GM21423 (cell line): ENCODE measurements at regions not wholly inside any gene's neighbourhood (a gene's known extent, or its start where the extent isn't known, plus 50 kb on each side); places are given as distances from the start of the nearest gene placed in this dataset.

Experiments
- ATAC-seq: cut with Tn5 transposase; IDR thresholded peaks from one replicate; pipeline ENCODE4 v1.9.1; 2021; ENCODE audit warnings: mild to moderate bottlenecking, moderate library complexity; ENCODE audit not compliant: unreplicated experiment

DNA sequence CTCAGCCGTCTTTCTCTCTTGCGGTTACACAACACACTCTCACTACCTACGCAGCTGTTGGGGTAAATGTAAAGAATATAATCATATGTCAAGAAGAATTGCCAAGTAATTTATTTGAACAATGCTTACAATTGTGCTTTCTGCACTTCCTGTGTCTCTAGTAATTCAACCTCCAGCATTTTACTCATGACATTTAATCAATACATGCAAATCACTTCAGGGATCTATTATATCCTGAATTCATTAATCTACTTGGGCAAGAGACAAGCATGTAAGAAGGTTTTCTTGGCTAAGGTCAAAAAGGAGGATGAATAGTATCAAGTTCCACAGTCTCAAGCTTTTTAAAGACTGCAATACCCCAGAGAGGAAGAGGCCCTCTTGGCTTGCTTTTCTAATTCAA is 562.9 kb upstream of the ADARB2 start:
- no peak for ATAC-seq

DNA sequence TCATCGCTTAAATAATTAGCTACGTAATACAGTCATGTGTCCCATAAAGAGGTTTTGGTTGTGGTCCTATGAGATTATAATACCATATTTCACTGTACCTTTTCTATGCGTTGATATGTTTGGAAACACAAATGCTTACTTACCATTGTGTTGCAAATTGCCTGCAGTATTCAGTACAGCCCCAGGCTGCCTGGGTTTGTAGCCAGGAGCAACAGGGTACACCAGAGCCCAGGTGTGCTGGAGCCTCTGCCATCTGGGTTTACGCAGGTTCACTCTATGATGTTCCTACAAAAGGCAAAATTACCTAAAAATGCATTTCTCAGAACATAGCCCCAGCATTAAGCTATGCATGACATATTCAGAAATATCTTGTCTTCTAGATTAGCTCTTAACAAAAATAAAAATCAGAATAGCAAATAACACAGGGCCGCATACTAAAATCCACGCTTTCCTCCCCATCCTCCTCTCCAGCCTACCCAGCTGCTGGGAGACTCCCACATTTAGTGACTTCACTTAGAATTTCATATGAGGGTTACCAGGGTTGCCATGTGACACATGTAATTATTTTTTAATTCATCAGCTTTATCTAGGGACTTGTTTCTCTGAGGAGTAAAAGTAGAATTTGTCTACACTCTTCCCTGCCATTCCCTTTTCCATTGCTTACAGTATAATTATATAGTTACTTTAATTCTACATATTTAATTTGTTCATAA is 559.0 kb upstream of the ADARB2 start:
- no peak for ATAC-seq

DNA sequence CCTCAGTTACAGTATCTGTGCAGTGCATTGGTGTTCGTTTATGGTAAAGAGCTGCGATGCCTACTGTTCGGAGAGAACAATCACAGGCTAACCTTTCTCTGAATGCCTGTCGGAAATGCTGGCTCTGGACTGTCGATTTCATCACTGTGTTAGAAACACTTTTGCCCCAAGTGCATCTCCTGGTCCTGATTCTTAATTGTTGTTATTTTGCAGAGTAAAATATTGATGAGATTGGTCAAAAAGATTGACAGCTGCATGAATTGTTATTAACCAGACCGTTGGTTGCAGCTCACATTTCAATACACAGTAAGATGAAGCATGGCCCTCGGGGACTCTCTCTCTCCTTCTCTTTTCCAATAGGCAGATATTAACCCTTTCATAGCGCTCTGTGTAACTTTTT is 557.4 kb upstream of the ADARB2 start:
- no peak for ATAC-seq

GRCh38 chr10:2284071-2284470 is 546.7 kb upstream of the ADARB2 start:
- ATAC-seq: no peak

DNA sequence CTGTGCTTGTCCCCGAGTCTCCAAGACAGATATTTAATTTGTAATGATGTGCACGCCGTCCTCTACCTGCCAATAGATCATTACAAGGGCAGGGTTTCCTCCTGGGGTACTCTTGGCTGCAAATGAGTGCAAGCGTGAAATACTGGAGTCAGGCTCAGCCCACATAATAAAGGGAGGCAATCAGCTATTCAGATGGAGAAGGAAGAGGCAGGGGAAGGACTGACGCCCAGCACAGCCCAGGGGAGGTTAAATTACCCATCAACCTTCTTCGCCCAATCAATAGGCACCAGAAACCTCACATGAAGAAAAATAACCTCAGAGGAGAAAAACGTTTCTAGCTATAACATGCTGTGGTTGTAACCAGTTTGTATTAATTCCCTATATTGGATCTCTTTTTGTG is 544.9 kb upstream of the ADARB2 start:
- ATAC-seq: no peak

DNA sequence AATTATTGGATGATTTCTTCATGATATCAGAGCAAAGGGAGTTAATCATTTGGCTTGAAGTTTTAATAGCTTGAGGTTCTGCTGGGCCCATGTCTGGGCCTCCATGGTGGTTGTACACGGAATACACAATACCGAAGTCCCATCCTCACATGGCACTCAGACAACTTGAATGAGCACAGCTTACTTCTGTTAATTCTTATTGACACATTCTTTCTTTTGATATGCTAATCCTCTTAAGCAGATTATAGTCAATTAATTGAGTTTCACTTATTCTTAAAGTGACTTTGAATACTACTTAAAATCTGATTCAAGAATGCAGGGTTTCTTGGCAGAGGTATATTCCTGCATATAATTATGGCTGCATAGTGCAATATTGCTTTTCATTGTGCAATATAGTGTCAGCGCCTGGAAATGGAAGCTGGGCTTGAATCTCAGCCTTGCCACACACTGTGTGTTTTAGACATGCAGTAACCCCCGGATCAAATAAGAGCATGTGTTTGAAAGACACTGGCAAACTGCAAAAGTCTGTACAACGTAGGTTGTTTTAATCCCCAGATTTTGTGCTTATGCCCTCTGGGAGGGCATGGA is 543.5 kb upstream of the ADARB2 start:
- no peak for ATAC-seq

DNA sequence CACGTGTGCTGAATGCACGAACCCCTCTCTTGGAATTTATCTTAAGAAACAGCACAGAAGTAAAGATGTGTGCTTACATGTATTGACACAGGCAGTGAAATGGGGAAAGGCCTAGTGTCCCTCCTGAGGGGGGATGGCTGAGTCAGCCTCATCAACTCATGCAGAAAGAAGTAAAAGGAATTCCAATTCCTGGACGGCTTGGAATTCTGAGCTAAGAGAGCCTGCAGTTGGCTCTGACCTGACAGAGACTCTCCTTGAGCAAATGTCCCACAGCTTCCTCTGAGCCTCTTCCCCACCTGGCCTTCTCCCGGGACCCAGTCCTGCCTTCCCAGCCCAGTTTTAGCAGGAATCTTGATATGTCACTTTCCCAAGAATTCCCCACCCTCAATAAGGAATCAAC is 542.4 kb upstream of the ADARB2 start:
- no peak for ATAC-seq

DNA sequence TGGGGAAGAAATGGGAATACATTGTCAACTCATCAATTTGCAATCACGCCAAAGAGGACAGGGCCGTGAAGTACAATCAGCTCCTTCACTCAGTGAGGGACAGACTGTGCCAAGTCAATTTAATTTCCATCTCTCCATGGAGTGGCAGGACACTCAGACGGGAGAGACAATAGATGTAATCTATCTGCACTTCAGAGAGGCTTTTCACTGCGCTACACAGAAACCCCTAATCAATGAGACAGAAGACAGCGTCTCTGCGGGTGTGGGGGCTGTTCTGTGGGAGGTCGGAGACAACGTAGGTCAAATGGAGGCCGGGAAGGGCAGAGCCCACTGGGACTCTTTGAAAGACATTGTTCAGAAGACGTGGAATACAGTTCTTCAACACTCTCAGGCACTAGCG is 541.0 kb upstream of the ADARB2 start:
- no peak for ATAC-seq

DNA sequence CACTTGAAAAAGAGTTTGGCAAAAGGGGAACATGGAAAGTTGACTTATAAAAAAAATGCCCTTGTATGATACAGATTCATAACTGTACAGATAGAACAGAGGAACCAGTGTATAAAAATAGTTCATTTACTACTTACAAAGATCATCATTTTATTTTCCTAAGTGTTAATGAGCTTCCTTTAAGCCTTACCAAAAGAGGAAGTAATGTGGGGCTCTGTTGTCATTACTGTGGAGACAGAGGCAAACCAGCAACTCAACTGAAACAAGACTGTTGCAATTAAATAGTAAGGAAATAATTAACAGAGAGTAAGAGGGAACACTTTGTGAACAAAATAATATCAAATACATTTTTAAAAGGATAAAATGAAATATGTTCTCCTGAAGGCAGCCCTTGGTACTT is 526.2 kb upstream of the ADARB2 start:
- no peak for ATAC-seq

DNA sequence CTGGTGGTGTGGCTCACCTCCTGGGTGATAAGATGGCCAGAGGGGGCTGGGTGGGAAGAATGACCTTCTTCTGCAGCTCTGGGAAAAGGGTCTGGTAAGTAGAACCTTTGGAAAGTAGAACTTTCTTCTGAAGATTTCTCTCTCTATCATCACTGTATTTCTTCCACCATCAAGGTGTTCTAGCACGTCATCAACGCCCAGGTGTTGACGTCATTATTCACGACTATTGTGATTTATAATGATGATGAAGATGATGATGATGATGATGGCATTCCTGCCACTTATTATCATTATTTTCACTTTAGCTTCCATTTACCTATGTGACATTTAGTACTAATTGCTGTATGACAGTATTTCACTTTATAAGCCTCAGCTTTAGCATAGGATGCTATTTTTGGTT is 525.6 kb upstream of the ADARB2 start:
- ATAC-seq: no peak

- no peak for ATAC-seq
Observed at GRCh38 chr10:2262333-2262732, 525.0 kb upstream of the ADARB2 start.

- no peak for ATAC-seq
Observed at GRCh38 chr10:2256241-2256640, 518.9 kb upstream of the ADARB2 start.

GRCh38 chr10:2252096-2252495 is 514.8 kb upstream of the ADARB2 start:
- no peak for ATAC-seq

- no peak for ATAC-seq
Observed at GRCh38 chr10:2251631-2252030, 514.3 kb upstream of the ADARB2 start.

DNA sequence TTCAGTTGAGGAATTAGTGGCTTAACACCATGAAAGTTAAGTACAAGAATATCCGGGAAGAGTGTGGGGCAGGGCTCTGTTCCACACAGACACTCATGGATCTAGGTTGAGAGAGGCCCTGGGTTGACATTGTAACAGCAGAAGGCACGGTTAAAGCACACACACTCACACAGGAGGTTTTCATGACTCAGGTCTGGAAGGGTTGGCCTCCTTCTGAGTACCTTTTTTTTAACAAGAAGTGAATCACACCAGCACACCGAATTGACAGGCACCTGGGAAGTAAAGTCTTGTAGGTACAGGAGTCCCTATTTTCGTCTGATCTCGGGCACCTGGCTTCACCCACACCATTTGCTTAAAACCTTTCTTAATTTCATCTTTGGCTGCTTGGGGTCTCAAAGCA is 509.4 kb upstream of the ADARB2 start:
- no peak for ATAC-seq

DNA sequence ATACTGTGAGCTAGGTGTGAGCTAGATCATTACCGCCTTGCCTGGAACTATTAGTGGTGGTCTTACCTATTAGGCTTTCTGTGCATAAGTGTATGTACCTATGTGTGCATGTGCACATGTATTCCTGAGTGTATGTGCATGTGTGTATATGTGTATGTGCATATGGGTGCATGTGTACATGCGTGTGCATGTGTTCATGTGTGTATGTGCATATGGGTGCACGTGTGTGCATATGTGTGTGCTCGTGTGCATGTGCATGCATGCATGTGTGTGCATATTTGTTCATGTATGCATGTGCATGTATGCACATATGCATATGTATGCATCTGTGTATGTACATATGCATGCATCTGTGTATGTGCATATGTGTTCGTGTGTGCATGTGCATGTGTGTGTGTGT is 508.3 kb upstream of the ADARB2 start:
- ATAC-seq: no peak

DNA sequence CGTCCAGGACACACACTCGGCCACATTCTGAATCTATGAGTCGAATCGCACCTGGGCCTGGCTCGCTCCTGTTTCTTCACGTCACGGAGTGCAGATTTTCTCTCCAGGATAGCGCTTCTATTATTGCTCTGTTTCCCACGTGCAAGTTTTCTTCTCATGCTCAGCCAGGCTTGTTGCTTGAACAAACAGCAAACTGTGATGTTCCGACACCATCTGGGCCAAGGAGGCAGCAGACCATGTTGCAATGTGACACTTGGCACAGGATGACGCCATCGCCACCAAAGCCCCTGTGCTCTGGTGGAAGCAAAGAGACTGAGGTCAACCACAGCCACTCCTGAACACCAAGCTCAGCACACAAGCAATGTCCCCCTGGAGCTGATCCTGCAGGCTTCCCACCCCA is 507.1 kb upstream of the ADARB2 start:
- no peak for ATAC-seq

DNA sequence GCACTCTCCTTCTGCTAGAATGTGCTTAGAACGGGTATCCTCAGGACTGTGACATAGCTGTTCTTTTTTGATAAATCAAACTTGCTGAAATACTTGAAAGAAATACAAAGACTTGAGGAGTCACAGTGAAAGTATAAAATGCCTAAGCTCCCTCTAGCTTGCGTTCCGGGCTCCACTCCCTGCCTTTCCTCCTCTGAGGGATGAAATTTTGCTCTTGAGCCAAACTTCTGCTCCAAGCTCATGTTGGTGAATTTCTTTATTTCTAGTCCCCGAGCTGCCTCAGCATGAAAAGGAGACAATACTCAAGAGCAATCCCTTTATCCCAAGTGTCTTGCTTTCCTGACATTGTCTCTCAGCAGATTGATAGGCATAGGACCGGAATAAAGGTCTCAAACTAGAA is 499.6 kb upstream of the ADARB2 start:
- ATAC-seq: no peak

GRCh38 chr10:2232479-2232878 is 495.2 kb upstream of the ADARB2 start:
- ATAC-seq: no peak

DNA sequence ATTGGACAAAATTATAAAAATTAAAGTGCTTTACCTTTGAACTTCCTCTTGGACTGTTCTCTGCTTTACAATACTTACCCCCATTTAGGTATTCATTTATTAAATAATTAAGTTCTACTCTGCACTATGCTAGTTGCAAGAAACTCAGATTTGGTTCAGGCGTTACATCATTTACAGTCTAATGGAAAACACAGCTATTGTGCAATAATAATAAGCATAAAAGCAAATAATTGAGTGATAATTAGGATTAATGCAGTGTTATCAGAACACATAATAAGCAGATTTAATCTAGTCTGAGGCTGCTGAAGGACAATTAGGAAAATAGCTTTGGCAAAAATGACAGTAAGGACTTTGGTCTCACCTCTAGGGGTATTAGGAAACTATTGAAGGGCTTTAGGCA is 493.2 kb upstream of the ADARB2 start:
- ATAC-seq: no peak

- ATAC-seq: no peak
Observed at GRCh38 chr10:2228320-2228901, 491.1 kb upstream of the ADARB2 start.

GRCh38 chr10:2225609-2226008 is 488.3 kb upstream of the ADARB2 start:
- ATAC-seq: no peak
